C4-2B (cell line): ENCODE measurements at regions not wholly inside any gene's neighbourhood (a gene's known extent, or its start where the extent isn't known, plus 50 kb on each side); places are given as distances from the start of the nearest gene placed in this dataset.

Source experiments
- CTCF ChIP-seq: fragments of 450-650 bp; conservative IDR thresholded peaks from 2 replicates; pipeline ENCODE4 v1.5.1; 2017; ENCODE audit warnings: mild to moderate bottlenecking
- ZFX ChIP-seq: fragments of 450-650 bp; IDR thresholded peaks from 2 replicates; pipeline ENCODE4 v1.6.1; 2017

GRCh38 chr20:37586078-37586477 lies 58.4 kb upstream of the BLCAP start:
- TF ChIP-seq CTCF = no peak
- no peak for TF ChIP-seq ZFX
